Endothelial cell of umbilical vein (primary cell): ENCODE measurements at regions not wholly inside any gene's neighbourhood (a gene's known extent, or its start where the extent isn't known, plus 50 kb on each side); places are given as distances from the start of the nearest gene placed in this dataset.

ENCODE experiments used
- EZH2 ChIP-seq: IDR thresholded peaks from 2 replicates; pipeline ENCODE4 v1.6.1; 2012; ENCODE audit warnings: borderline replicate concordance, low read depth, mild to moderate bottlenecking, moderate library complexity, low read length, inconsistent platforms; ENCODE audit not compliant: severe bottlenecking
- FOS ChIP-seq: IDR thresholded peaks from 2 replicates; pipeline ENCODE4 v1.6.1; 2011; ENCODE audit warnings: mild to moderate bottlenecking, low read length, moderate library complexity, borderline replicate concordance; ENCODE audit not compliant: insufficient read depth
- GATA2 ChIP-seq: IDR thresholded peaks from 2 replicates; pipeline ENCODE4 v1.7.0; 2011; ENCODE audit warnings: low read depth, mild to moderate bottlenecking, moderate library complexity, mixed read lengths, low read length; ENCODE audit not compliant: insufficient read length, insufficient read depth
- JUN ChIP-seq: IDR thresholded peaks from 2 replicates; pipeline ENCODE4 v1.6.1; 2011; ENCODE audit warnings: borderline replicate concordance, low read depth; ENCODE audit not compliant: insufficient read length, insufficient read depth
- MYC ChIP-seq: IDR thresholded peaks from one replicate; pipeline ENCODE4 v1.6.1; 2011; ENCODE audit warnings: mild to moderate bottlenecking, low read depth, low read length
- POLR2A ChIP-seq: IDR thresholded peaks from 2 replicates; pipeline ENCODE4 v1.6.1; 2012; ENCODE audit warnings: low read depth, mild to moderate bottlenecking, control low read depth, low read length
- POLR2AphosphoS5 ChIP-seq: IDR thresholded peaks from 2 replicates; pipeline ENCODE4 v1.6.1; 2012; ENCODE audit warnings: low read depth, mild to moderate bottlenecking, control low read depth, low read length, moderate library complexity; ENCODE audit not compliant: insufficient read depth
- TF ChIP-seq, protein P1 (sequence below), 2 donors: IDR thresholded peaks; 1 replicate in 1 of 2; 2 replicates in 1 of 2; pipeline ENCODE4 v1.5.1; 2011; ENCODE audit warnings: low read length in 2 of 2, mild to moderate bottlenecking in 2 of 2, moderate library complexity in 2 of 2, control low read depth in 1 of 2, inconsistent platforms in 1 of 2, low read depth in 1 of 2; ENCODE audit not compliant: insufficient read depth in 1 of 2; ENCODE audit errors: extremely low read depth in 1 of 2
- TF ChIP-seq, protein P2 (sequence below): IDR thresholded peaks from 2 replicates; pipeline ENCODE4 v1.6.1; 2011; ENCODE audit not compliant: insufficient read depth, insufficient read length

- TF ChIP-seq, protein P1, sequence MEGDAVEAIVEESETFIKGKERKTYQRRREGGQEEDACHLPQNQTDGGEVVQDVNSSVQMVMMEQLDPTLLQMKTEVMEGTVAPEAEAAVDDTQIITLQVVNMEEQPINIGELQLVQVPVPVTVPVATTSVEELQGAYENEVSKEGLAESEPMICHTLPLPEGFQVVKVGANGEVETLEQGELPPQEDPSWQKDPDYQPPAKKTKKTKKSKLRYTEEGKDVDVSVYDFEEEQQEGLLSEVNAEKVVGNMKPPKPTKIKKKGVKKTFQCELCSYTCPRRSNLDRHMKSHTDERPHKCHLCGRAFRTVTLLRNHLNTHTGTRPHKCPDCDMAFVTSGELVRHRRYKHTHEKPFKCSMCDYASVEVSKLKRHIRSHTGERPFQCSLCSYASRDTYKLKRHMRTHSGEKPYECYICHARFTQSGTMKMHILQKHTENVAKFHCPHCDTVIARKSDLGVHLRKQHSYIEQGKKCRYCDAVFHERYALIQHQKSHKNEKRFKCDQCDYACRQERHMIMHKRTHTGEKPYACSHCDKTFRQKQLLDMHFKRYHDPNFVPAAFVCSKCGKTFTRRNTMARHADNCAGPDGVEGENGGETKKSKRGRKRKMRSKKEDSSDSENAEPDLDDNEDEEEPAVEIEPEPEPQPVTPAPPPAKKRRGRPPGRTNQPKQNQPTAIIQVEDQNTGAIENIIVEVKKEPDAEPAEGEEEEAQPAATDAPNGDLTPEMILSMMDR (IDR thresholded peaks at IDR 0.05; ENCODE audit: extremely low read depth in 1 of 2, insufficient read depth in 1 of 2, low read depth in 1 of 2, low read length in 2 of 2): no peak
- TF ChIP-seq EZH2 (no peak), POLR2A (no peak), MYC (no peak), POLR2AphosphoS5 (no peak), GATA2 (no peak), JUN (no peak), FOS (no peak)
- TF ChIP-seq, protein P2, sequence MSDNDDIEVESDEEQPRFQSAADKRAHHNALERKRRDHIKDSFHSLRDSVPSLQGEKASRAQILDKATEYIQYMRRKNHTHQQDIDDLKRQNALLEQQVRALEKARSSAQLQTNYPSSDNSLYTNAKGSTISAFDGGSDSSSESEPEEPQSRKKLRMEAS: no peak
Measured at GRCh38 chr6:78484198-78485064, 382.9 kb upstream of the IRAK1BP1 start.
